ENCODE measurements at regions not wholly inside any gene's neighbourhood (a gene's known extent, or its start where the extent isn't known, plus 50 kb on each side); places are given as distances from the start of the nearest gene placed in this dataset.
A peak's percentile ranks its signal among the peaks of the same experiment; 100 is the strongest.

GRCh38 chr13:39968646-39969475 lies 313.4 kb downstream of the COG6 start:
- no peak for DNase-seq (ENCODE audit: low read depth in 2 of 2)

- no peak for DNase-seq (ENCODE audit: low read depth in 2 of 2)
These were observed 314.9 kb downstream of the COG6 start for GRCh38 chr13:39970177-39970846.

DNA sequence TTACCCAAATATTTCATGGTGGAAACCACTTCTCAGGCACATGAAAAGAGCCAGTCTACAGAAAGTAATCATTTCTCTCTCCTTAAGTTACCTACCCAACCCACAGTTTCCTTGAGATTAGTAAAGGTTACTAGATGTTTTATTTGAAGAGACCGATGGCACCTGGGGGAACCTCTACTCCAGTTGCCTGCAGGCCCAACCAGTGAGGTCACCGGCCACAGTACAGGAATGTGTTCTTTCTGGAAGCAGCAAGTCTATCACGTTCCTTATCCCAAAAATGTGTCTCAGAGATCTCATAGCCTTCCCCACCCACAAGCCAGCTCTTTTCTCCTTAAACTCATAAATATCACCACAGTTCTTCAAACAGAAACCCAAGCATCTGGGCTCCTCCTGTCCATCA lies 316.1 kb downstream of the COG6 start:
- no peak for DNase-seq (ENCODE audit: low read depth in 2 of 2)

DNA sequence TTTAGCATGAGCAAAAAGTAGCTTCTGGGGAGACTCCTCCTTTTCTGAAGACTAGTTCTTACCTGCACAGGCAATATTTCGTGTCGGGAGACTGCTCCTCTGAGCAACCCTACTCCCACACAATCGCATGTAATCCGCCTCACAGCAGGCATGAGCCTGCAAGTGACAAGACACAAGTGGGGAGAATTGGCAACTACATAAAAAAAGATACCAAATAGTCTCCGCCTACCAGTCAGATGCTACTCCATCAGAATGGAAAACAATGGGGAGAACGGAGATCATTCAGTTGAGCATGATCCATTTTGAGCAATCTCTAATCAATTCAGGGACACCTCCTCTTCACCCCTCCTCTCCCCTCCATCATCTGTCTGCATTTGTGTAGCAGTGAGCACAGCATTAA lies 321.0 kb downstream of the COG6 start:
- DNase-seq (ENCODE audit: low read depth in 2 of 2): no peak

DNA sequence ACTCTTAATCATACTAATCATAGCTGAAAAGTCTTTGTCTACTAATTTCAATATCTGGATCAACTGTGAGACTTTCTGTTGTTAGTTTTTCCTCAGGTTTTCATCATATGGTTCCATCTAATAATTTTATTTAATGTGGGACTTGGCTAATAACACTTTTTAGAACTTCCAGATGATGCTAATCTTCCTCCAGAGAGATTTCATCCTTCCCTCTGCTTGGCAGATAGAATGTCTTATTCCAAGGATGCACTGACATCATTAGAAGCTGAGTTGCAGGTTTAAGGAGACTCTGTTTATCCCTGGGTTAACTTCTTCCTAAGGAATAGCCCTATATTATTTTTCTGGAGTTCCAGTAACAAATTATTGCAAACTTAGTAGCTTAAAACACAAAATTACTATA lies 325.6 kb downstream of the COG6 start:
- DNase-seq (ENCODE audit: low read depth in 2 of 2): no peak

GRCh38 chr13:39982745-39983144 lies 327.3 kb downstream of the COG6 start:
- no peak for DNase-seq (ENCODE audit: low read depth in 2 of 2)

GRCh38 chr13:39985071-39985470 lies 329.6 kb downstream of the COG6 start:
- no peak for DNase-seq (ENCODE audit: low read depth in 2 of 2)

DNA sequence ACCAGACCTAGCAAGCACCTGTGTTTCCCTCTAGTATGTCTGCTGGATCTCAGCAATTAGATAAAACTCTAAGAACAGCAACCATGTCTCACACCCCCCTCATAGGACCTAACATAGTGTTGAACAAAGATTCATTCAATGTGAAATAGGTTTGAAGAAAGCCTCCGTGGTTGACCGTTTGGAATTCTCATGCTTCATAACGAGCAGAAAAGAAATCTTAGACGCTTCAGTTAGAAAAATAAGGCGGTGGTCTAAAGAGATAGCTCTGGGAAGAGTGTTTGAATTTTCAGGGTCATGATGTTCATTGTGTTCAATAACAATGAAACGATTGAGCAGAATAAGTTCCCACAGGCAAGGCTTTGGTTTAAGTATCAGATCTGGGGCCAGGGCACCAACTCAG lies 332.9 kb downstream of the COG6 start:
- no peak for DNase-seq (ENCODE audit: low read depth in 2 of 2)

- no peak for DNase-seq (ENCODE audit: low read depth in 2 of 2)
These were observed 342.7 kb downstream of the COG6 start for GRCh38 chr13:39998166-39998565.

- no peak for DNase-seq (ENCODE audit: low read depth in 2 of 2)
These were observed 346.6 kb downstream of the COG6 start for GRCh38 chr13:40002016-40002415.

DNA sequence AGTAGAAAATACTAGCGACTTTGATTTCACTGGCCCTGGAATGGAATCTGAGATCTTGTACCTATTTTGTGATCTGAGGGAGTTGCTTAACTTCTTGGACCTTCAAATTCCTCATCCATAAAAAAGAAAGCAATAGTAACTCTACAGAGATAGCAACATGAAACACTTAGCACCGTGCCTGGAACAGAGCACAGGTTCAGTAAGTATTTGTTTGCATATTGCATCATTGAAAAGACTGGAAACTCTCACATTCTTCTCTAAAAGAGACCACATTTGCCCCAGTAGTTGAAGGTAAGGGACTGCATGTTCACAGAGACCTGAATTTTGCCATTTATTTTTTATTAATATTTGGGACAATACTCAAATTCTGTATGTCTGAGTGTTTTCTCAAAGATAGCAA lies 358.1 kb downstream of the COG6 start:
- DNase-seq (ENCODE audit: low read depth in 2 of 2): no peak

- DNase-seq (ENCODE audit: low read depth in 2 of 2): no peak
These were observed 361.6 kb downstream of the COG6 start for GRCh38 chr13:40016953-40017660.

DNA sequence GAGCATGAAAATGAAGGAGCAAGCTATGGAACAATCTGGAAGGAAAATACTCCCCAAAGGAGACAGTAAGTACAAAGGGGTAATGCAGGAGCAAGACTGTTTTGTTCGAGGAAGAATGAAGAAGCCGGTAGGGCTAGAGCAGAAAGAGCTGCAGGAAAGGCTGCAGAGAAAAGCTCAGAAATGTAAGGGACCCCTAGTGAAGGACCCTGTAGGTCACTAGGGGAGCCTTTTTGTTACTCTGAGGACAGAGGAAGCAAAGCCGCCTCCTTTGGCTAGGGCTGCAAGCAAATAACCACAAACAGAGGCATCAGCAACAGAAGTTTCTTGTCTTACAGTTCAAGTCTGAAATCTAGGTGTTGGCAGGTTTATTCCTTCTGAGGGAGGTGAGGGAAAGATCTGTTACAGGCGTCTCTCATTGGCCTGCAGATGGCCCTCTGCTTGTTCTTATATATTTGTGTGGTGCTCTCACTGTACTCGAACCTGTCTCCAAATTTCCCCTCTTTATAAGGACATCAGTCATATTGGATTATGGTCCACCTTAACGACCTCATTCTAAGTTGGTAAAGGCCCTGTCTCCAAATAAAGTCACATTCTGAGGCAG lies 362.3 kb downstream of the COG6 start:
- no peak for DNase-seq (ENCODE audit: low read depth in 2 of 2)

GRCh38 chr13:40023595-40024203 lies 368.2 kb downstream of the COG6 start:
- no peak for DNase-seq (ENCODE audit: low read depth in 2 of 2)

DNA sequence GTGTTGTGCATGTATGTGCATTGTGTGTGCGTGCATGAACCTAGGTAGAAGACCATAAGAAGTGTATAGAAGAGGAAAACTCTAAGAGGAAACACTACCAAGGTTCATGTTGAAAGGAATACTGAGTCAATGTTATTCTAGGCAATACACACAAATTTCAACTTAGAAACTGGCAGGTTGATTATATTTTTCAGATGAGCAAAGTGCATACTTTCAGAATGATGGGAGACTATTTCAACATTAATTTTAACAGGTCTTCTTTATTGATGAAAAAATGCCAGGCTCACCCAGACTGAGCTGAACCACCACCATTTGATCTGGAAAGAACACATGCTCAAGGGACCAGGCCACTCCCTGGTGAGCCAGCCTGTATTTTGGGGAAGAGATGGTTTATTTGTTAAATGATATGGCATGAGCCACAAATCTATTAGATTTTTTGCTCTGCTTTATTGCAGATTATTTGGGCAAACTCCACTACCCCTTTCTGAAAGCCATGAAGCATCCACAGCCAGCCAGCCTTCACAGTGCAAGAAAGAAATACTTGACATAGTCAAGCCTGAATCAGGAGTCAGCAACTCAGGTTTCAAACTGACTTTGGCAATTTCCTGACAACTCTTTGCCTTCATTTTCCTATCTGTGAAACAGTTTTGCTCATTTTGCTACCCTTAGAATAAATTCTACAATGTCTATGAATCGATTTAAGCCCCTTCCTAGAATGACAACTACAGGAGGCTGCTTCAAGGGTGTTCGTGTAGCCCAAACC lies 368.9 kb downstream of the COG6 start:
- DNase-seq (ENCODE audit: low read depth in 2 of 2): no peak

DNA sequence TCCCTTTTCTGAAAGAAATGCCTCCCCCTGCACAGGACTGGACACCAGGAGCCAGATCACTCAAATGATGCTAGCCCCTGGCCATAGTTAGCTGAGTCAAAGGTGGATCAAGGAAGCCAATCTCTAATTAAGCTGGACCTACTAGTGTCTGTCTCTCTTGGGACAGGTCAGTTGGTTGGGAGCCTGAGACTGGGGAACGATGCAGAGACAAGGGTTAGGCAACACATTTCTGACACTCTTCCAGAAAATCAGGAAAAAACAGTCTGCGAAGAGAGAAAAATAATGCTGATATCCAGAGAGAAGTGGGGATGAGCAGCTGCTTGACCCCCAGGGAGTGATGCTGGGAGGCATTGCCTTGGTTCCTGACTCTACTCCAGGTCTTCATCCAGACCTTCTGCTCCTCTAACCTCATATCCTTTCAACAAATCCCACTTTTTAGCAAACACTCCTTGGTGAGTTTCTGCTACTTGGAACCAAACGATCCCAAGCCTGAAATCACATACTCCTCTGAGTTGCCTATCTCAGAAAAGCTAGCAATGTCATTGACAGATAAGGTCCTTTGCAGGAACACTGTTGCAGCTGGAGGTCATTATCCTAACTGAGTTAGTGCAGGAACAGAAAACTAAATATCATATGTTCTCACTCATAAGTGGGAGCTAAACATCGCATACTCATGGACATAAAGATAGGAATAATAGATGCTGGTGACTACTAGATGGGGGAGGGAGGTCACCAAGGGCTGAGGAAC lies 369.7 kb downstream of the COG6 start:
- DNase-seq (ENCODE audit: low read depth in 2 of 2): no peak

DNA sequence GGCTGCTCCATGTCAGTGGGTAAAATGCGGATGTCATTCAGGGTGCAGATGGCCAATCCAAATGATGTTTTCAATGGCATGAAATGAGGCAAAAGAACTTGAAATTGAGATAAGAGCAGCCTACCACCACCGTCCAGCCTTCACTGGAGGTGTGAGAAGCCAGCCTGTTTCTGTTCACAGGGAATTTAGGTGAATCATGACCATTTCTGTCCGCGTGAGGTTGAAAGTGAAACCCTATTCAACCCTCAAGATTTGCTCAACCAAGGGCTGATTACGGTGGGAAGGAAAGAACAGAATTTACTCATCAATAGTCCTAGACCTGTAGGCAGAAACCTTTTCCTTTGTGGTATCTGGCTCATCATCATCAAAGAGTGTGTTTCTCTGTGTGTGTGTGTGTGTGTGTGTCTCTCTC lies 370.7 kb downstream of the COG6 start:
- DNase-seq (ENCODE audit: low read depth in 2 of 2): peak; percentile 27 to 41

DNA sequence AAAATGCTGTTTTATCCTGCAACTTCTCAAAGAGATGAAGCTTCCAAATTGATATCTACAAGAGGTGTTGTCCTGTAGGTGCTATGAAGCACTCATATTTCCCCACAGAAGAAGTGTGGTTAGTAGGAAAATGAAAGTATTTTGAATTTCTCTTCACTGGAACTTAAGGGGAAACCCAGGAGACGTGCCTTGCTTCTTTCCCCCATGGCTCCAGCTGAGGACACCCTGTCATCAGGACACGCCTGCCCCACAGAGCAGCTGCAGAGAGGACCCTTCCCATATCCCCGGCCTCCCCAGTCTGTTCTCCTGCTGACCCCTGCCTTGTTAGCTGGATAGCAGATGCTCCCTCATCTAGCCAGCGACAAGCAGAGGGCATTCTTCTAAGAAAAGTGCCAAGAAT lies 371.3 kb downstream of the COG6 start:
- peak; percentile 28 to 29 for DNase-seq (ENCODE audit: low read depth in 2 of 2)

- no peak for DNase-seq (ENCODE audit: low read depth in 2 of 2)
These were observed 373.0 kb downstream of the COG6 start for GRCh38 chr13:40028446-40028845.

DNA sequence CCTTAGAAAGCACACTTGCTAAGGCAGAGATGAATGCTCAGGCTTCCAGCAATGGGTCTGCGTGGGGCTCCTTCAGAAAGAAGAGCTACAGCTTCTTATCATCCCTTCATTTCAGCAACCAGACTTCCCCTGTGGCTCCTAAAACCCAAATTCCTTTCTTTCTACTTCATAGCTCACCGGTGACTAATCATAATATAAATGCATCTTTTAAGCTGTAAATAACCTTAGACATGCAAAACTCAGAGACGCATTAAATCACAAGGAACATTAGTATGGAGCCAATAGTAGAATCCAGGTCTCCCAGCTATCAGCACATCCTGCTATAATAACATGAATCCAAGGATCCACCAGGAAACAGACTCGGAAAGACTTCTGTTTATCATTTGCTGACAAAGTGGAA lies 375.6 kb downstream of the COG6 start:
- no peak for DNase-seq (ENCODE audit: low read depth in 2 of 2)

All from stimulated activated CD8-positive, alpha-beta memory T cell treated with anti-CD3 and anti-CD28 coated beads, Interleukin-2, amount 100 ng/mL, for 48 hours (primary cell).